IMR-90 (cell line): ENCODE measurements at regions not wholly inside any gene's neighbourhood (a gene's known extent, or its start where the extent isn't known, plus 50 kb on each side); places are given as distances from the start of the nearest gene placed in this dataset.

Experiments used
- ATAC-seq: fragments of 200-7000 bp; cut with Tn5 transposase; 2 replicates; pipeline ENCODE4 v1.9.1; 2020; ENCODE audit warnings: low read depth, mild to moderate bottlenecking, moderate library complexity
- BruUV-seq: library from RNA; stranded (reverse); fragments of 400-500 nt; replicated peaks from 2 replicates; lab custom pipeline; 2021; lab: Mats Ljungman, UMichigan
- CTCF ChIA-PET: fragments of 300-600 bp; formaldehyde crosslinking; extraction: SDS; loops from one replicate; lab custom pipeline; 2021; ENCODE audit warnings: antibody characterized with exemption; lab: Yijun Ruan, JAX
- POLR2A ChIA-PET: fragments of 300-600 bp; sonication (Branson Sonifier 250); formaldehyde crosslinking; loops from one replicate; lab custom pipeline; 2022; ENCODE audit warnings: antibody characterized with exemption; ENCODE audit not compliant: unreplicated experiment; lab: Charles Lee
- DNase-seq: peaks from one replicate; pipeline ENCODE4 v3.0.0; 2013
- H2AFZ ChIP-seq: replicated peaks from 2 replicates; pipeline ENCODE3; 2013; ENCODE audit warnings: low read length, mild to moderate bottlenecking; ENCODE audit not compliant: poor library complexity
- H2AK5ac ChIP-seq: 2 replicates; pipeline ENCODE4 v1.6.1; 2013; ENCODE audit warnings: low read depth, low read length, inconsistent platforms
- H2AK9ac ChIP-seq: replicated peaks from 2 replicates; pipeline ENCODE3; 2013; ENCODE audit warnings: mild to moderate bottlenecking, low read depth, low read length, moderate library complexity; ENCODE audit not compliant: poor library complexity
- H2BK120ac ChIP-seq: 2 replicates; pipeline ENCODE4 v1.6.1; 2013; ENCODE audit warnings: low read depth, low read length, inconsistent platforms
- H2BK15ac ChIP-seq: 3 replicates; pipeline ENCODE4 v1.6.1; 2013; ENCODE audit warnings: low read depth, low read length, inconsistent platforms
- H2BK20ac ChIP-seq: 2 replicates; pipeline ENCODE4 v1.6.1; 2013; ENCODE audit warnings: low read depth, mild to moderate bottlenecking, inconsistent platforms, low read length, moderate library complexity
- H2BK5ac ChIP-seq: 2 replicates; pipeline ENCODE4 v1.6.1; 2013; ENCODE audit warnings: mild to moderate bottlenecking, low read depth, low read length, inconsistent platforms; ENCODE audit not compliant: poor library complexity, severe bottlenecking
- H3K14ac ChIP-seq: replicated peaks from 2 replicates; pipeline ENCODE4 v1.6.1; 2013; ENCODE audit warnings: low read depth, low read length, inconsistent platforms
- H3K18ac ChIP-seq: 2 replicates; pipeline ENCODE4 v1.6.1; 2013; ENCODE audit warnings: low read depth, low read length, control low read depth
- H3K23ac ChIP-seq: 2 replicates; pipeline ENCODE4 v1.6.1; 2013; ENCODE audit warnings: low read depth, low read length, inconsistent platforms
- H3K27ac ChIP-seq: 2 replicates; pipeline ENCODE4 v1.5.1; 2013; ENCODE audit warnings: mild to moderate bottlenecking, control low read depth, low read length; ENCODE audit not compliant: insufficient read depth
- H3K27me3 ChIP-seq: 2 replicates; pipeline ENCODE4 v1.6.1; 2013; ENCODE audit warnings: low read length; ENCODE audit not compliant: control insufficient read depth, insufficient read depth
- H3K36me3 ChIP-seq: 2 replicates; pipeline ENCODE4 v1.6.1; 2013; ENCODE audit warnings: low read length, mixed read lengths; ENCODE audit not compliant: control insufficient read depth, insufficient read depth
- H3K4ac ChIP-seq: 2 replicates; pipeline ENCODE4 v1.6.1; 2013; ENCODE audit warnings: low read depth, low read length, inconsistent platforms
- H3K4me1 ChIP-seq: 2 replicates; pipeline ENCODE4 v1.6.1; 2013; ENCODE audit warnings: low read length, mixed read lengths; ENCODE audit not compliant: control insufficient read depth, insufficient read depth
- H3K4me2 ChIP-seq: 2 replicates; pipeline ENCODE4 v1.6.1; 2013; ENCODE audit warnings: low read depth, mild to moderate bottlenecking, control low read depth, low read length, moderate library complexity
- H3K4me3 ChIP-seq: 2 replicates; pipeline ENCODE4 v1.5.1; 2013; ENCODE audit warnings: low read depth, mild to moderate bottlenecking, control low read depth, low read length, moderate library complexity; ENCODE audit not compliant: insufficient read depth
- H3K56ac ChIP-seq: 2 replicates; pipeline ENCODE4 v1.6.1; 2013; ENCODE audit warnings: low read length, inconsistent platforms; ENCODE audit not compliant: insufficient read depth; ENCODE audit errors: extremely low read depth
- H3K79me1 ChIP-seq, 2 experiments: 2 replicates each; pipeline ENCODE4 v1.6.1; 2013; ENCODE audit warnings: low read length in 2 of 2, inconsistent platforms in 1 of 2, low read depth in 1 of 2
- H3K9ac ChIP-seq: 2 replicates; pipeline ENCODE4 v1.6.1; 2013; ENCODE audit warnings: low read depth, low read length, control low read depth
- H3K9me1 ChIP-seq: 2 replicates; pipeline ENCODE4 v1.6.1; 2013; ENCODE audit warnings: low read length, inconsistent platforms; ENCODE audit not compliant: insufficient read depth
- H3K9me3 ChIP-seq: 2 replicates; pipeline ENCODE4 v1.6.1; 2013; ENCODE audit warnings: low read length; ENCODE audit not compliant: control insufficient read depth, insufficient read depth
- H4K20me1 ChIP-seq: 2 replicates; pipeline ENCODE4 v1.6.1; 2013; ENCODE audit warnings: low read length, inconsistent platforms; ENCODE audit not compliant: insufficient read depth
- H4K5ac ChIP-seq: 2 replicates; pipeline ENCODE4 v1.6.1; 2013; ENCODE audit warnings: mild to moderate bottlenecking, low read depth, low read length, control low read depth
- H4K8ac ChIP-seq, 2 experiments: 2 replicates each; pipeline ENCODE4 v1.6.1; 2013; ENCODE audit warnings: low read depth in 2 of 2, low read length in 2 of 2, control low read depth in 1 of 2, inconsistent platforms in 1 of 2
- H4K91ac ChIP-seq: 2 replicates; pipeline ENCODE4 v1.6.1; 2013; ENCODE audit warnings: low read depth, low read length, inconsistent platforms; ENCODE audit not compliant: insufficient read depth
- BHLHE40 ChIP-seq: fragments of 150-350 bp; IDR thresholded peaks from 2 replicates; pipeline ENCODE4 v1.6.1; 2016; ENCODE audit warnings: mild to moderate bottlenecking, low read depth, low read length
- CEBPB ChIP-seq: IDR thresholded peaks from 2 replicates; pipeline ENCODE4 v1.6.1; 2012; ENCODE audit warnings: low read depth, low read length, improper control_type of control experiment
- CHD1 ChIP-seq: IDR thresholded peaks from 2 replicates; pipeline ENCODE4 v1.6.1; 2012; ENCODE audit warnings: low read depth, low read length, improper control_type of control experiment
- FOS ChIP-seq: fragments of 150-350 bp; IDR thresholded peaks from 2 replicates; pipeline ENCODE4 v1.6.1; 2016; ENCODE audit warnings: low read depth, low read length
- MAFK ChIP-seq: IDR thresholded peaks from 2 replicates; pipeline ENCODE4 v1.6.1; 2012; ENCODE audit warnings: low read depth, low read length, improper control_type of control experiment
- MAZ ChIP-seq: IDR thresholded peaks from 2 replicates; pipeline ENCODE4 v1.6.1; 2012; ENCODE audit warnings: low read depth, mild to moderate bottlenecking, low read length, improper control_type of control experiment, moderate library complexity, borderline replicate concordance
- MXI1 ChIP-seq: IDR thresholded peaks from 2 replicates; pipeline ENCODE4 v1.6.1; 2012; ENCODE audit warnings: low read depth, mild to moderate bottlenecking, low read length, moderate library complexity, borderline replicate concordance
- NFE2L2 ChIP-seq: fragments of 150-350 bp; IDR thresholded peaks from 2 replicates; pipeline ENCODE4 v1.6.1; 2016; ENCODE audit warnings: low read depth, mild to moderate bottlenecking, low read length
- POLR2A ChIP-seq: IDR thresholded peaks from 2 replicates; pipeline ENCODE4 v1.6.1; 2012; ENCODE audit warnings: mild to moderate bottlenecking, low read depth, low read length
- RAD21 ChIP-seq: IDR thresholded peaks from 2 replicates; pipeline ENCODE4 v1.6.1; 2012; ENCODE audit warnings: low read length, improper control_type of control experiment
- RCOR1 ChIP-seq: IDR thresholded peaks from 2 replicates; pipeline ENCODE4 v1.6.1; 2012; ENCODE audit warnings: mild to moderate bottlenecking, low read length, improper control_type of control experiment; ENCODE audit not compliant: insufficient replicate concordance
- RFX5 ChIP-seq: IDR thresholded peaks from 2 replicates; pipeline ENCODE4 v1.8.0; 2012; ENCODE audit warnings: low read depth, mild to moderate bottlenecking, low read length, moderate library complexity
- SMC3 ChIP-seq: fragments of 150-350 bp; IDR thresholded peaks from 2 replicates; pipeline ENCODE4 v1.6.1; 2016; ENCODE audit warnings: low read depth, mild to moderate bottlenecking, antibody characterized with exemption, low read length, moderate library complexity
- WGBS, 2 experiments: methylation state at CpG; one replicate each; pipeline versions ENCODE4 v1.1.5 to v1.1.7; 2013; ENCODE audit warnings: missing lambda C conversion rate in 2 of 2; ENCODE audit not compliant: insufficient read length in 1 of 2; ENCODE audit errors: extremely low coverage in 2 of 2; 5-methylcytosine and 5-hydroxymethylcytosine counted together
- dilution Hi-C: fragments of 300-500 bp; cut with HindIII; formaldehyde crosslinking; loops from one replicate; pipeline ENCODE4 v1.14.3; 2018; ENCODE audit warnings: low sequenced_read_pairs; ENCODE audit not compliant: unreplicated experiment
- in situ Hi-C: fragments of 300-500 bp; cut with MboI; formaldehyde crosslinking; loops from 3 replicates; pipeline ENCODE4 v1.14.3; 2019; ENCODE audit warnings: low sequenced_read_pairs, inconsistent platforms, mixed read lengths
- intact Hi-C: fragments of 100-400 bp; cut with micrococcal nuclease; formaldehyde crosslinking; loops from 2 replicates; pipeline ENCODE4 v1.10.0; 2022
- TF ChIP-seq, protein P1 (sequence below): fragments of 150-350 bp; IDR thresholded peaks from 2 replicates; pipeline ENCODE4 v1.6.1; 2016; ENCODE audit warnings: low read depth, mild to moderate bottlenecking, low read length, moderate library complexity, borderline replicate concordance
- TF ChIP-seq, protein P2 (sequence below): fragments of 150-350 bp; IDR thresholded peaks from 2 replicates; pipeline ENCODE4 v1.6.1; 2017; ENCODE audit warnings: mild to moderate bottlenecking, antibody characterized with exemption, low read length, low read depth
- TF ChIP-seq, protein P3 (sequence below): conservative IDR thresholded peaks from 2 replicates; pipeline ENCODE4 v1.5.1; 2012; ENCODE audit warnings: mild to moderate bottlenecking, low read depth, low read length, improper control_type of control experiment

DNA sequence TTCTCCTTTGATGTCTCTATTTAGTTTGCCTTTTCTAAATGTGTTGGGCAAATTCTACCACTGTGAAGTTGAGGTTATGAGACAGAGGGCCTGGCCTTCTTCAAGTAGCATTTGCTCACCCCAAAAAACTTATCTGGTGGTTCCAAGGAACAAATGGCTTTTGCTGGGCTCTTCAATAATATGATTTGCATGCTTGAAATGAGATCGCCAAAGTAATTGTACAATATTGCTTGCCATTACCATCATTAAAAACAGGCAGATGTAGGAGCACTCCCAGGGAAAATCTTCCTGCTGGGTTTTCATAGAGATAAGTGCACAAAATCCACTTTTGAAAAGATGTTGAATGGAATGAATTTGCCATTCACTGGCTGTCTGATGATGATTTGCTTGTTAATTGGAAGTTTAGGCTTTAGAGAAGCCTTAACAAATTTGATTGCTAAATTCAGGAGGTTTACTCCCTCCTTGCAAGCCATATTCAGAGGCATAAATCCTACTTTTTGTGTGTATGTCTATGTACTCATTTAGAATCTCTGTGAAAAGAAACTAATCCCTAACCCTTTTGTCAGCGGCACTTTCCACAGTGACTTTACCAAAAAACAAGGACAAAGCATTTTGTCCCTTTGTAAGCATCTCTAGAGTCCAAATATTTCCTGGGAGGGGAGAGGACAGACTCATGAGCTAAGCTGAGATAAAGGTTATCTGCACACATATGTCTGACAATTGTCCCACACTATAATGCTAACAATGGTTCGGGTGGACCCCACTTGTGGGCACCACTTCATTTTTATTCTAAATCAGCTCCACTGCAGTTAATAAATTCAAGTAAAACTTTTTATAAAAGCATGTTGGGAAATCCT, 240.8 kb upstream of the PIK3C3 start:
- H2AK5ac ChIP-seq = no peak overlapping the region
- H2BK20ac ChIP-seq = no peak overlapping the region
- H4K20me1 ChIP-seq = no peaks in the 10 kb centered on the region
- no peak overlapping the region for H3K23ac ChIP-seq
- H3K9me1 ChIP-seq = no peaks in the 10 kb centered on the region
- no peak overlapping the region for H3K4me2 ChIP-seq
- no peak overlapping the region for H2AFZ ChIP-seq
- intact Hi-C loops (no loop called here), in situ Hi-C loops (no loop called here), dilution Hi-C loops (no loop called here)
- DNase-seq (no peak), ATAC-seq (no peak)
- CTCF ChIA-PET = no interaction called here
- no peaks in the 10 kb centered on the region for H3K36me3 ChIP-seq
- no peaks in the 10 kb centered on the region for H3K27me3 ChIP-seq
- H2BK120ac ChIP-seq = no peak overlapping the region
- H3K18ac ChIP-seq = no peak overlapping the region
- WGBS, 2 experiments = no CpG with 5 or more reads among the region's 3 CpGs
- H3K4ac ChIP-seq = no peak overlapping the region
- H2BK5ac ChIP-seq = no peak overlapping the region
- TF ChIP-seq BHLHE40 = no peak
- no peak for TF ChIP-seq MXI1
- TF ChIP-seq CHD1 = no peak
- TF ChIP-seq FOS = no peak
- TF ChIP-seq MAFK = no peak
- no peak for TF ChIP-seq MAZ
- TF ChIP-seq, protein P1, sequence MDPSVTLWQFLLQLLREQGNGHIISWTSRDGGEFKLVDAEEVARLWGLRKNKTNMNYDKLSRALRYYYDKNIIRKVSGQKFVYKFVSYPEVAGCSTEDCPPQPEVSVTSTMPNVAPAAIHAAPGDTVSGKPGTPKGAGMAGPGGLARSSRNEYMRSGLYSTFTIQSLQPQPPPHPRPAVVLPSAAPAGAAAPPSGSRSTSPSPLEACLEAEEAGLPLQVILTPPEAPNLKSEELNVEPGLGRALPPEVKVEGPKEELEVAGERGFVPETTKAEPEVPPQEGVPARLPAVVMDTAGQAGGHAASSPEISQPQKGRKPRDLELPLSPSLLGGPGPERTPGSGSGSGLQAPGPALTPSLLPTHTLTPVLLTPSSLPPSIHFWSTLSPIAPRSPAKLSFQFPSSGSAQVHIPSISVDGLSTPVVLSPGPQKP = no peak
- TF ChIP-seq, protein P2, sequence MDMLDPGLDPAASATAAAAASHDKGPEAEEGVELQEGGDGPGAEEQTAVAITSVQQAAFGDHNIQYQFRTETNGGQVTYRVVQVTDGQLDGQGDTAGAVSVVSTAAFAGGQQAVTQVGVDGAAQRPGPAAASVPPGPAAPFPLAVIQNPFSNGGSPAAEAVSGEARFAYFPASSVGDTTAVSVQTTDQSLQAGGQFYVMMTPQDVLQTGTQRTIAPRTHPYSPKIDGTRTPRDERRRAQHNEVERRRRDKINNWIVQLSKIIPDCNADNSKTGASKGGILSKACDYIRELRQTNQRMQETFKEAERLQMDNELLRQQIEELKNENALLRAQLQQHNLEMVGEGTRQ = no peak
- no peak for TF ChIP-seq POLR2A
- TF ChIP-seq, protein P3, sequence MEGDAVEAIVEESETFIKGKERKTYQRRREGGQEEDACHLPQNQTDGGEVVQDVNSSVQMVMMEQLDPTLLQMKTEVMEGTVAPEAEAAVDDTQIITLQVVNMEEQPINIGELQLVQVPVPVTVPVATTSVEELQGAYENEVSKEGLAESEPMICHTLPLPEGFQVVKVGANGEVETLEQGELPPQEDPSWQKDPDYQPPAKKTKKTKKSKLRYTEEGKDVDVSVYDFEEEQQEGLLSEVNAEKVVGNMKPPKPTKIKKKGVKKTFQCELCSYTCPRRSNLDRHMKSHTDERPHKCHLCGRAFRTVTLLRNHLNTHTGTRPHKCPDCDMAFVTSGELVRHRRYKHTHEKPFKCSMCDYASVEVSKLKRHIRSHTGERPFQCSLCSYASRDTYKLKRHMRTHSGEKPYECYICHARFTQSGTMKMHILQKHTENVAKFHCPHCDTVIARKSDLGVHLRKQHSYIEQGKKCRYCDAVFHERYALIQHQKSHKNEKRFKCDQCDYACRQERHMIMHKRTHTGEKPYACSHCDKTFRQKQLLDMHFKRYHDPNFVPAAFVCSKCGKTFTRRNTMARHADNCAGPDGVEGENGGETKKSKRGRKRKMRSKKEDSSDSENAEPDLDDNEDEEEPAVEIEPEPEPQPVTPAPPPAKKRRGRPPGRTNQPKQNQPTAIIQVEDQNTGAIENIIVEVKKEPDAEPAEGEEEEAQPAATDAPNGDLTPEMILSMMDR = no peak
- no peak for TF ChIP-seq NFE2L2
- no peak for TF ChIP-seq RAD21
- TF ChIP-seq SMC3 = no peak
- no peak for TF ChIP-seq CEBPB
- no peak for TF ChIP-seq RFX5
- TF ChIP-seq RCOR1 = no peak
- no peaks in the 10 kb centered on the region for H3K9me3 ChIP-seq
- H2AK9ac ChIP-seq = no peak overlapping the region
- no TSS peak for BruUV-seq
- H4K91ac ChIP-seq = no peak overlapping the region
- no peak overlapping the region for H3K14ac ChIP-seq
- H2BK15ac ChIP-seq = no peak overlapping the region
- no peak overlapping the region for H3K56ac ChIP-seq
- H3K9ac ChIP-seq = no peak overlapping the region
- H3K4me3 ChIP-seq = no peak overlapping the region
- no peaks in the 10 kb centered on the region for H3K4me1 ChIP-seq
- POLR2A ChIA-PET = no interaction called here
- no peak overlapping the region for H4K5ac ChIP-seq
- no peaks in the 10 kb centered on the region for H3K79me1 ChIP-seq
- H3K27ac ChIP-seq = no peak overlapping the region
- no peak overlapping the region for H4K8ac ChIP-seq
